ENCODE measurements at regions not wholly inside any gene's neighbourhood (a gene's known extent, or its start where the extent isn't known, plus 50 kb on each side); places are given as distances from the start of the nearest gene placed in this dataset.

GRCh38 chr10:90126256-90126595, 424.8 kb downstream of the KIF20B start:
- TF ChIP-seq POLR2A (IDR thresholded peaks at IDR 0.05) (no peak), CTCF (IDR thresholded peaks at IDR 0.05) (no peak)

Data from body of pancreas (tissue), 4 donors.